VCaP (cell line): ENCODE measurements at regions not wholly inside any gene's neighbourhood (a gene's known extent, or its start where the extent isn't known, plus 50 kb on each side); places are given as distances from the start of the nearest gene placed in this dataset.
"Not testable (repeated sequence)": the region's sequence is repeated elsewhere in the genome, so short reads cannot be mapped to it uniquely, and the experiment has no call there.

Experiments used
- H3K27ac ChIP-seq: fragments of 450-650 bp; 2 replicates; pipeline ENCODE4 v1.5.1; 2017
- TF ChIP-seq, protein P1 (sequence below): fragments of 450-650 bp; conservative IDR thresholded peaks from 2 replicates; pipeline ENCODE4 v1.5.1; 2017; ENCODE audit warnings: mild to moderate bottlenecking, moderate library complexity

DNA sequence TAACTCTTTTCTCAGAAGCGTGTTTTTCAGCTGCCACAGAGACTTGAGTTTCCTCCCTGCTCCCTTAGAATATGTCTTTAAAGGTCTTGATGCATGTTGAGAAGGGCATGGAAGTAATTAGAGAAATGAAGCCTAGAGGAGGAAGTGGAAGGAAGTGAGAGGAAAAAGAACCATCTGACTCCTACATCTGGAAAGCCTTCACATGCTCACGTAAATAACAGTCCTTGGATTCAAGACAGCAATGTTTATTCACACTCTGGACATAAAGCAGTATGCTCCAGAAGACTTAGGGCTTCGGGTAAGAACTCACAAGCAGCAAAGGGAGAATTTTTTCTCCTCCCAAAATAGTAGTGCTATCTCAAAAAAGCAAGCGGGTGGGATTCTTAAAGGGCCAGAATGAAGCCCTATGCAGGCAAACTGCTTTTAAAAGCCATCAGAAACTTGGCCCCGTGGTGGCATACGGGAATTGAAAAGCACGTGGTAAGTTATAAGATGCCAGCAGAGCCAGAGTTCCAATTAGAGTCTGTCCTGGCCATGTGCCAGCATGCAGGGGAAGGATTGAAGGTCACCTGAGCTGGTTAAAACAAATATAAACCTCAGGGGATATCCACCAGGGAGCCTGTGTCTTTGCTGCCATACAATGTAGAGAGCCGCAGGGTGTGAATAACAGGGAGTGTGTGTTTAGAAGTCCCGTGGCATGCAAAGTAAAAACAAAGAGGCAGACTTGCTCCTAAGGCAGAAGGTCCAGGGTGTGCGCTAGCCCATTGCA, 380.8 kb upstream of the NDN start:
- TF ChIP-seq, protein P1, sequence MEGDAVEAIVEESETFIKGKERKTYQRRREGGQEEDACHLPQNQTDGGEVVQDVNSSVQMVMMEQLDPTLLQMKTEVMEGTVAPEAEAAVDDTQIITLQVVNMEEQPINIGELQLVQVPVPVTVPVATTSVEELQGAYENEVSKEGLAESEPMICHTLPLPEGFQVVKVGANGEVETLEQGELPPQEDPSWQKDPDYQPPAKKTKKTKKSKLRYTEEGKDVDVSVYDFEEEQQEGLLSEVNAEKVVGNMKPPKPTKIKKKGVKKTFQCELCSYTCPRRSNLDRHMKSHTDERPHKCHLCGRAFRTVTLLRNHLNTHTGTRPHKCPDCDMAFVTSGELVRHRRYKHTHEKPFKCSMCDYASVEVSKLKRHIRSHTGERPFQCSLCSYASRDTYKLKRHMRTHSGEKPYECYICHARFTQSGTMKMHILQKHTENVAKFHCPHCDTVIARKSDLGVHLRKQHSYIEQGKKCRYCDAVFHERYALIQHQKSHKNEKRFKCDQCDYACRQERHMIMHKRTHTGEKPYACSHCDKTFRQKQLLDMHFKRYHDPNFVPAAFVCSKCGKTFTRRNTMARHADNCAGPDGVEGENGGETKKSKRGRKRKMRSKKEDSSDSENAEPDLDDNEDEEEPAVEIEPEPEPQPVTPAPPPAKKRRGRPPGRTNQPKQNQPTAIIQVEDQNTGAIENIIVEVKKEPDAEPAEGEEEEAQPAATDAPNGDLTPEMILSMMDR = no peak
- H3K27ac ChIP-seq = no peak overlapping the region

DNA sequence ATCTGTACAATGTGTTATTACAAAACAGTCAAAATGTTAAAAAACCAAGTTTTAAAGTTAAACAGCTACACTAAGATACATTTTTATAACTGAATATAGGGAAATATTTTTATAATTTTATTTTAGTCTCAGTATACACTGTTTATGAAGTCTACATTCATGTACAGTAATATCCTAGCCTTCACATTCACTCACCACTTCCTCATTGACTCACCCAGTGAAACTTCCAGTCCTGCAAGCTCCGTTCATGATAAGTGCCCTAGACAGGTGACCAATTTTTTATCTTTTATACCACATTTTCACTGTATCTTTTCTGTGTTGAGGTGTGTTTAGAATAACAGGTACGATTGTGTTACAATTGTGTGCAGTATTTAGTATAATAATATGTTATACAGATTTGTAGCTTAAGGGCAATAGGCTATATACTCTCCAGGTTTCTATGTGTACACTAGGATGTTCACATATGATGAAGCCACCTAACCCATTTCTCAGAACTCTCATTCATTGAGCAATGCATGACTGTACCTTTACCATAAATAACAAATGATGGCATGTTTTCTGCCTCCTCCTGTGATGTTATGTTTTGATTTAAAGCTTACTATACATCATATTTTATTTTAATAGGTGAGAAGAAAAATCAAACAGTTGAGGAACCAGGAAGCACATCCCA, 388.4 kb upstream of the NDN start:
- H3K27ac ChIP-seq = no peak overlapping the region
- TF ChIP-seq, protein P1 = no peak

DNA sequence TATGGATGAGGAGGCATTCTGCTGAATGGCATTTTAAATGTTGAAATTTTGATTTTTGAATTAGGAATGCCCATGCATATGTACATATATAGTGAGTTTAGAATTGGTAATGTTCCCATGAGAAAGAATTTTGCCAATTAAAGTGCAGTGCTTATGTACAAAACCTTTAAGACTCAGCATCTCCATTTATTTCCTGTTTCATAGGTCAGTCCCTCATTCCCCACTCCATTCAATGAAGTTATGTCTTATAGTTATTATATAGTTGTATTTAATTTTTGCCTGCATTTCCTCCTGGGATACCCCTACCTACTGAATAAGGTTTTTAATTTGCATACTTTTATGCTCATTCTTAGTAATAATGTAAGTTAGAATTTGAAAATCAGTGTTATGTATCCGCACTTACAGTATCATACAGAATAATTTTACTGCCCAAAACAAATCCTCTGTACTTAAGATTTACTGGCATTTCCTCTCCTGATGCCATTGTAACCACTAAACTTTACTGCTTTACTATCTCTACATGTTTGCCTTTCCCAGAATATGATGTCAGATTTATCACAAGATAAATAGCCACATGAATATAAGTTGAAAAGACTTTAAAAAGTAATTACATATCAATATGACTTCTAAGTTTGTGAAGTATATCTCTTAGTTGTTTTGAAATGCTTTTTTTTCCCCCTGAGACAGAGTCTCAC, 389.1 kb upstream of the NDN start:
- TF ChIP-seq, protein P1 = no peak

DNA sequence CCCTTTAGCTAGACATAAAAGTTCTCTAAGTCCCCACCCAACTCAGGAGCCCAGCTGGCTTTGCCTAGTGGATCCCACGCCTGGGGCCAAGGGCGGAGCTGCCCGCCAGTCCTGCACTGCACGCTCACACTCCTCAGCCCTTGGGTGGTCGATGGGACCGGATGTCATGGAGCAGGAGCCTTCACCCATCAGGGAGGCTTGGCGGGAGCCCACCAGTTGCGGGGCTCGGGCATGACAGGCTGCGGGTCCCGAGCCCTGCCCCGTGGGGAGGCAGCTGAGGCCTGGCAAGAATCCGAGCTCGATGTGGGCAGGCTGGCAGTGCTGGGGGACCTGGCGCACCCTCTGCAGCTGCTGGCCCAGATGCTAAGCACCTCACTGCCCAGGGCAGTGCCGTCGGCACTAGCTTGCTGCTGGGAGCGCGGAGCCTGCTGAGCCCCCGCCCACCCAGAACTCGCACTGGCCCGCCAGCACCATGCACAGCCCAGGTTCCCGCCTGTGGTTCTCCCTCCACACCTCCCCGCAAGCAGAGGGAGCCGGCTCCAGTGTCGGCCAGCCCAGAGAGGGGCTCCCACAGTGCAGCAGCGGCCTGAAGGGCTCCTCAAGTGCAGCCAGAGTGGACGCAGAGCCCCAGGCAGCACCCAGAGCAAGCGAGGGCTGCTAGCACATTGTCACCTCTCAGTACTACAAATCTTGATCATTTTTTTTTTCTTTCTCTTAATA, 391.4 kb upstream of the NDN start:
- no peak overlapping the region for H3K27ac ChIP-seq
- TF ChIP-seq, protein P1 = no peak

More for the DNA sequence above, 389.1 kb upstream of the NDN start:
- no peak overlapping the region for H3K27ac ChIP-seq

DNA sequence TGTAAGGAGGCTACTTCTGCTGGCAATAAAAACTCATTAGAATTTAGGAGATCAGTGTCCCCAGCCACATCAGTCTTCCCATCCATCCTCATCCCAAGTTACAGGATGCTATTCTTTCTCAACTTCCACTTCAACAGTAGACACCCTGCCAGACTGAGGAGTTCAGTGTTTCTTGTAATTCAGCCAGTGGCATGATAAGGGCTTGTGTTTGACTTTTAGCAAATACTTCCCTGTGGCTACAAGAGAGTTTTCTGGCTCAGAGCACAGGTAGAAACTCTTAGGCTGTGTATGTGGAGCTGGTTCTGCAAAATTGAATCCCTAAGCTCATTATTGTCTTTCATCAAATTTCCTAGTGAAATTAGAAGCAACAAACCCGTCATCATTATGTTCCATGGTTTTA, 401.8 kb upstream of the NDN start:
- not testable (repeated sequence) for H3K27ac ChIP-seq

DNA sequence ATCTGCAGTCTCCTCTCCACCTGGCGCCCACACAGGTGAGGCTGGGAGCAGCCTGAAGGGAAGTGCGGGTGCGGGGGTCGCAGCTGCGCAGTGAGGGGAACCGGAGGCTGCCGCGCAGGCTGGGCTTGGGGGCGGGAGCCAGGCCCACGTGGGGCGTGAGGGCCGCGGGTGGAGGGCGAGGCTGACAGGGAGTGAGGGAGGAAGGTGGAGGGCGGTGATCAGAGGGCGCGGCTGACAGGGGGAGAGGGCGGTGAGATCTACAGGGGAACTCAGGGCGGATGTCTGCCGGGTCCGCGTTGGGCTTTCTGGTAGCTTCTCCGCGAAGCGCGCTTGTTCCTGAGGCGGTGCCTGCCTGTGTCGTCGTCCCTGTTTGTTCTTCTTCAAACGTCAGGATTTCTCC, 414.4 kb upstream of the NDN start:
- H3K27ac ChIP-seq = not testable (repeated sequence)

DNA sequence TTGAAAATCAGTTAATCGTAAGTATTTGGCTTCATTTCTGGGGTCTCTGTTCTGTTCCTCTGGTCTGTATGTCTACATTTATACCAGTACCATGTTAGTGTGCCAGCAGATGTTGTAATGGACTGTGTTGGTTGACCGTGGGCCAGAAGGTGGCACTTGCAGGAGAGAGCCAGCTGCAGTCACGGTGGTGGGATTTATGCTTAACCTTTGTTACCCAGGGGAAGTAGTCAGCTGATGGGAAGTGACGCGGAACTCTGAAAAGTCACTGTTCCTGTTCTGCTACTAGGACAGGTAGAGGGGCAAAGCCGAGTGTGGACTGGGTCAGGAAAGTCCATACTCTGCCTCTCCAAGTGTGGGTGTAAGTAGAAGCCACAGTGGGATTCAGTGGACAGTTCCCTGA, 420.4 kb upstream of the NDN start:
- not testable (repeated sequence) for H3K27ac ChIP-seq

DNA sequence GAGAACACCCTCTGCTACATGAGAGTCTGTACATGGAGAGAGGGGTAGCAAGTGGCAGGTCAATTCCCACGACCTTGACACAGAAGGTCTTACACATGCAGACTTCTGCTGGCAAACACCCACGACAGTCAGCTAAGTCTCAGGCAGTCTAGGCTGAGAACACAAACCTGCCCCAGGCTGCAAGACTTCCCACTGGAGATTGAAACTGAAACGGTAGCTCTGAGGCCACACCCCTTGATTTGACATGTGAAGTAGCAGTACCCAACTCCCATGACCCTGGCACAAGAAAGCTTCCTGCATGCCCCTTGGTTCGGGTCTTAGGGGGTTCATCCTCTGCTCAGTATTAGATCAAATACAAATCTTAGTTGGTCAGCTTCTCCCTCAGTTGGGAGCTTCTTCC, 420.8 kb upstream of the NDN start:
- H3K27ac ChIP-seq = not testable (repeated sequence)

DNA sequence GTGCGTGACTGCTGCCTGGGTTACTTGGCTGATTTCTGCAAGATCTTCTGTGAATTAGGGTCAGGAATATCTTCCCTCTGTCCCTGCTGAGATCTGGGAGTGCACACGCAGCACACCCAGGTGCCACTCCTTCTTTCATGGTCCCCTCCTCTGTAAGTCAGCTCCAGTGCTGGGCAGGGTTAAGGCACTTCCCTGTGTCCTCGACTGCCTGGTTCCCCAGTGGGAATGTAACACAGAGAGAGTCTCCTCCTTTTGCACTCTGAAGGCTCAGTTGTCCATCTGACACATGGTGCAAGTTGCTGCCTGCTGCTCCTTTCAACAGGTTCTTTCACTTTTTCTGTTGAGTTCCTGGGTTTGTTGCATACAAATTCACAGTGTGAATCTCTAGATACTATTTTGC, 421.2 kb upstream of the NDN start:
- not testable (repeated sequence) for H3K27ac ChIP-seq

DNA sequence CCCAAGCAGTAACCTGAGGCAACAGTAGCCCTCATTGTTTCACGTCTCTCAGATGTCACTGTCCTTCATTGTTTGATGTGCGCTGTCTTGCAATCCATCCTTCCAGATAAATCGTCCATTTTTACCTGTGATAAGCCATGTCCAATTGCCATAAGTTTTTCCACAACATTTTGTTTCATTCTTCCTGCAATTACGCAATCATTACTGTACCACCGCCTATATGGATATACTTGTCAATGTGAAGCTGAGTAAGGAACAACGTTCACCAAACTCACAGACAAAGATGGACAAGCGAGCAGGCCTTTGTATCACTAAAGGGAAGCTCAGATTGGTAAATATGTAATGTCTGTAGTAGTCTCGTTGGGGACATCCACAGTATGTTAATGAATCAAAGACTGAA, 452.5 kb upstream of the NDN start:
- not testable (repeated sequence) for H3K27ac ChIP-seq

DNA sequence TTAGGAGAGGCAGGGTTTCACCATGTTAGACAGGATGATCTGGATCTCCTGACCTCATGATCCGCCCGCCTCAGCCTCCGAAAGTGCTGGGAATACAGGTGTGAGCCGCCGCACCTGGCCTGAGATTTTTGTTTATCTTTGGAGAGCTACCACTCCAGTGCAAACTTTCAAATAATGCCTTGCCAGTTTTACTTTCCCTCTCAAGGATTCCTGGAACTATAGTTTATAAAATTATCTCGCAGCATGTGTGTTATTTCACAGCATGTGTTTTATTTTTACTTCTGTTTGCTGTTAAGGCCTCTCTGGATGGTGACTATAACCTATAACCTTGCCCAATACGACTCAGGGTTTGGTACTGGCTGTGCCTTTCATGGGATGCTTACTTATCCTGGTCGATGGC, 458.0 kb upstream of the NDN start:
- not testable (repeated sequence) for H3K27ac ChIP-seq
